ENCODE measurements at regions not wholly inside any gene's neighbourhood (a gene's known extent, or its start where the extent isn't known, plus 50 kb on each side); places are given as distances from the start of the nearest gene placed in this dataset.

GRCh38 chr22:22071455-22071854 lies 88.9 kb upstream of the TOP3B start:
- Histone ChIP-seq H2AFZ (ENCODE audit: low read depth, low read length) (no peak overlapping the region), H3K9ac (replicated peaks; ENCODE audit: extremely low read depth, insufficient read depth, low read length) (no peak overlapping the region), H3K27me3 (ENCODE audit: control insufficient read depth in 2 of 2, insufficient read depth in 2 of 2, low read length in 2 of 2) (peaks cover 21 to 27% of the 10 kb centered on the region in 2 experiments), H3K79me2 (ENCODE audit: control insufficient read depth, insufficient read depth, low read length) (no peaks in the 10 kb centered on the region), H3K4me3 (replicated peaks in 1 of 3; ENCODE audit: insufficient read depth in 1 of 3, low read depth in 1 of 3, low read length in 3 of 3) (no peak overlapping the region), H3K27ac (ENCODE audit: insufficient read depth, low read depth, low read length) (no peak overlapping the region), H3K4me1 (ENCODE audit: control insufficient read depth, extremely low read depth, insufficient read depth, low read length) (no peaks in the 10 kb centered on the region), H3K9me3 (replicated peaks; ENCODE audit: control insufficient read depth, insufficient read depth, low read length) (no peaks in the 10 kb centered on the region), H3K36me3 (ENCODE audit: control insufficient read depth in 2 of 2, extremely low read depth in 1 of 2, insufficient read depth in 2 of 2, low read length in 2 of 2) (no peaks in the 10 kb centered on the region), H4K20me1 (replicated peaks; ENCODE audit: control insufficient read depth, extremely low read depth, insufficient read depth, low read length) (no peaks in the 10 kb centered on the region), H3K9me1 (replicated peaks; ENCODE audit: control insufficient read depth, extremely low read depth, insufficient read depth, low read length) (no peaks in the 10 kb centered on the region), H3K4me2 (ENCODE audit: insufficient read depth, low read length) (no peak overlapping the region)
- CTCF ChIA-PET: interaction anchor here (1.4 kb wide), 1 partner anchor 13 kb away, joined by 3 read pairs; no protein-coding TSS in a partner anchor
- intact Hi-C loops (cut with micrococcal nuclease): no loop called here
- no TSS peak for BruUV-seq (replicated peaks)
- DNase-seq (ENCODE audit: low read depth, low spot score) (no peak), FAIRE-seq (no peak)
- POLR2A ChIA-PET: no interaction called here
- TF ChIP-seq EZH2 (IDR thresholded peaks at IDR 0.05; ENCODE audit: borderline replicate concordance, low read depth, low read length, severe bottlenecking): no peak
- TF ChIP-seq FOS (IDR thresholded peaks at IDR 0.05; ENCODE audit: borderline replicate concordance, insufficient read depth, low read length): no peak
- no peak for TF ChIP-seq MYC (IDR thresholded peaks at IDR 0.05; ENCODE audit: low read depth, low read length)
- dilution Hi-C loops (cut with MboI; ENCODE audit: extremely low pct_ligation_motif_present, low sequenced_read_pairs): no loop called here

- Histone ChIP-seq H2AFZ (ENCODE audit: low read depth, low read length) (no peak overlapping the region), H3K27ac (ENCODE audit: insufficient read depth, low read depth, low read length) (no peak overlapping the region), H3K9me1 (replicated peaks; ENCODE audit: control insufficient read depth, extremely low read depth, insufficient read depth, low read length) (no peaks in the 10 kb centered on the region), H3K79me2 (ENCODE audit: control insufficient read depth, insufficient read depth, low read length) (no peaks in the 10 kb centered on the region), H3K36me3 (ENCODE audit: control insufficient read depth in 2 of 2, extremely low read depth in 1 of 2, insufficient read depth in 2 of 2, low read length in 2 of 2) (no peaks in the 10 kb centered on the region), H3K27me3 (ENCODE audit: control insufficient read depth in 2 of 2, insufficient read depth in 2 of 2, low read length in 2 of 2) (peaks cover 21 to 27% of the 10 kb centered on the region in 2 experiments), H3K4me3 (replicated peaks in 1 of 3; ENCODE audit: insufficient read depth in 1 of 3, low read depth in 1 of 3, low read length in 3 of 3) (no peak overlapping the region), H4K20me1 (replicated peaks; ENCODE audit: control insufficient read depth, extremely low read depth, insufficient read depth, low read length) (no peaks in the 10 kb centered on the region), H3K4me2 (ENCODE audit: insufficient read depth, low read length) (no peak overlapping the region), H3K4me1 (ENCODE audit: control insufficient read depth, extremely low read depth, insufficient read depth, low read length) (no peaks in the 10 kb centered on the region), H3K9ac (replicated peaks; ENCODE audit: extremely low read depth, insufficient read depth, low read length) (no peak overlapping the region), H3K9me3 (replicated peaks; ENCODE audit: control insufficient read depth, insufficient read depth, low read length) (no peaks in the 10 kb centered on the region)
- POLR2A ChIA-PET: no interaction called here
- dilution Hi-C loops (cut with MboI; ENCODE audit: extremely low pct_ligation_motif_present, low sequenced_read_pairs) (no loop called here), intact Hi-C loops (cut with micrococcal nuclease) (no loop called here)
- CTCF ChIA-PET: interaction anchor here (2.2 kb wide), 1 partner anchor 9 kb away, joined by 12 read pairs; no protein-coding TSS in a partner anchor
- TF ChIP-seq POLR2AphosphoS5 (IDR thresholded peaks at IDR 0.05; ENCODE audit: insufficient read depth, low read depth, low read length) (no peak), CTCF (IDR thresholded peaks at IDR 0.05; ENCODE audit: extremely low read depth in 1 of 2, insufficient read depth in 1 of 2, low read depth in 1 of 2, low read length in 2 of 2) (no peak), JUN (IDR thresholded peaks at IDR 0.05; ENCODE audit: borderline replicate concordance, insufficient read depth, insufficient read length, low read depth) (no peak)
- no peak for DNase-seq (ENCODE audit: low read depth, low spot score)
- no TSS peak for BruUV-seq (replicated peaks)
- FAIRE-seq: no peak
These were observed 87.8 kb upstream of the TOP3B start for GRCh38 chr22:22070371-22070824.

Measured in endothelial cell of umbilical vein (primary cell).